ENCODE measurements at regions not wholly inside any gene's neighbourhood (a gene's known extent, or its start where the extent isn't known, plus 50 kb on each side); places are given as distances from the start of the nearest gene placed in this dataset.

- Histone ChIP-seq H3K9me3 (no peaks in the 10 kb centered on the region), H3K36me3 (no peaks in the 10 kb centered on the region), H3K27me3 (no peaks in the 10 kb centered on the region), H3K27ac (no peak overlapping the region), H3K4me1 (ENCODE audit: insufficient read depth) (no peaks in the 10 kb centered on the region), H3K4me3 (no peak overlapping the region)
- TF ChIP-seq POLR2A (IDR thresholded peaks at IDR 0.05) (no peak), EP300 (IDR thresholded peaks at IDR 0.05) (no peak), CTCF (IDR thresholded peaks at IDR 0.05) (no peak)
- WGBS, 3 donors, result 88 to 95% (median 91%) methylated on average over 4 of the region's 4 CpGs
- intact Hi-C loops (cut with DNase I), result no loop called here
- DNase-seq, result peak in 1 of 5 donors; percentile 16
Measured at GRCh38 chr4:3673176-3673575, 93.0 kb upstream of the ADRA2C start.

- intact Hi-C loops (cut with DNase I), result no loop called here
Measured at GRCh38 chr4:3672465-3672831, 93.7 kb upstream of the ADRA2C start.

GRCh38 chr4:3671571-3672464 is 94.4 kb upstream of the ADRA2C start:
- TF ChIP-seq CTCF (IDR thresholded peaks at IDR 0.05) (no peak), POLR2A (IDR thresholded peaks at IDR 0.05) (no peak), EP300 (IDR thresholded peaks at IDR 0.05) (no peak)
- no peaks in the 10 kb centered on the region for H3K4me1 ChIP-seq (ENCODE audit: insufficient read depth)
- WGBS, 3 donors, result 42 to 54% (median 45%) methylated on average over 12 of the region's 12 CpGs
- no peak for DNase-seq
- intact Hi-C loops (cut with DNase I), result no loop called here
- no peaks in the 10 kb centered on the region for H3K36me3 ChIP-seq
- H3K27me3 ChIP-seq, result no peaks in the 10 kb centered on the region
- H3K4me3 ChIP-seq, result no peak overlapping the region
- H3K27ac ChIP-seq, result no peak overlapping the region
- H3K9me3 ChIP-seq, result peaks cover 0 to 4% of the 10 kb centered on the region in 2 donors

More at GRCh38 chr4:3672465-3672831, 93.7 kb upstream of the ADRA2C start:
- no peaks in the 10 kb centered on the region for H3K4me1 ChIP-seq (ENCODE audit: insufficient read depth)
- H3K36me3 ChIP-seq, result no peaks in the 10 kb centered on the region
- no peak for DNase-seq
- no peak overlapping the region for H3K27ac ChIP-seq
- H3K27me3 ChIP-seq, result no peaks in the 10 kb centered on the region
- 88 to 95% (median 94%) methylated on average over 3 of the region's 3 CpGs for WGBS, 3 donors
- H3K9me3 ChIP-seq, result no peaks in the 10 kb centered on the region
- H3K4me3 ChIP-seq, result no peak overlapping the region
- no peak for TF ChIP-seq EP300 (IDR thresholded peaks at IDR 0.05)
- no peak for TF ChIP-seq CTCF (IDR thresholded peaks at IDR 0.05)
- TF ChIP-seq POLR2A (IDR thresholded peaks at IDR 0.05), result no peak

- intact Hi-C loops (cut with DNase I), result no loop called here
- WGBS, 3 donors, result 90 to 93% (median 91%) methylated on average over 35 to 37 of the region's 37 CpGs
Measured at GRCh38 chr4:3670521-3671519, 95.4 kb upstream of the ADRA2C start.

More at GRCh38 chr4:3670521-3671519, 95.4 kb upstream of the ADRA2C start:
- TF ChIP-seq CTCF (IDR thresholded peaks at IDR 0.05), result no peak
- TF ChIP-seq POLR2A (IDR thresholded peaks at IDR 0.05), result no peak
- no peak for TF ChIP-seq EP300 (IDR thresholded peaks at IDR 0.05)
- Histone ChIP-seq H3K27me3 (no peaks in the 10 kb centered on the region), H3K4me1 (ENCODE audit: insufficient read depth) (no peaks in the 10 kb centered on the region), H3K9me3 (peaks cover 0 to 4% of the 10 kb centered on the region in 2 donors), H3K27ac (no peak overlapping the region), H3K36me3 (no peaks in the 10 kb centered on the region), H3K4me3 (no peak overlapping the region)
- DNase-seq, result peak in 1 of 5 donors; percentile 23

All from ovary (tissue), 7 donors.